GM18868 (cell line): ENCODE measurements at regions not wholly inside any gene's neighbourhood (a gene's known extent, or its start where the extent isn't known, plus 50 kb on each side); places are given as distances from the start of the nearest gene placed in this dataset.

Experiments
- ATAC-seq: cut with Tn5 transposase; IDR thresholded peaks from one replicate; pipeline ENCODE4 v1.9.1; 2021; ENCODE audit warnings: mild to moderate bottlenecking, moderate library complexity; ENCODE audit not compliant: unreplicated experiment

GRCh38 chr2:225340923-225341322 lies 58.6 kb upstream of the NYAP2 start:
- ATAC-seq, result no peak

DNA sequence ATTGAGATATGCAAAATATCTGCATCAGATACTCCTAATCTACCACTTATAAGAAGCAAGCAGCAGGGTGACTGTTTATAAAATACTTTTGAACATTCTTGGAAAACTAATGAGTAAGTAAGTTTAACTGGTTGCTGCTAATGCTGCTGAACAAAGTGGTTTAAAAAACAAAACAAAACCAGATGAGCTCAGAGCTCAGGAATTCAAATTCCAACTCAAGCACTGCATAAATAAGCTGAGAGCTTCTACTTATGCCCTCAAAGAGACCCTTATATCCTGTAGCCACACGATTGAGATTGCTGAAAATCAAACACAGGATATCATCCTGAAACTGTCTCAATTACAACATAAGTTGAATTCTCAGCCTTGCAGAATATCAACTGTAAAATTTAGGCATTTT lies 62.3 kb upstream of the NYAP2 start:
- no peak for ATAC-seq

- ATAC-seq, result no peak
Measured at GRCh38 chr2:225334514-225334913, 65.0 kb upstream of the NYAP2 start.

DNA sequence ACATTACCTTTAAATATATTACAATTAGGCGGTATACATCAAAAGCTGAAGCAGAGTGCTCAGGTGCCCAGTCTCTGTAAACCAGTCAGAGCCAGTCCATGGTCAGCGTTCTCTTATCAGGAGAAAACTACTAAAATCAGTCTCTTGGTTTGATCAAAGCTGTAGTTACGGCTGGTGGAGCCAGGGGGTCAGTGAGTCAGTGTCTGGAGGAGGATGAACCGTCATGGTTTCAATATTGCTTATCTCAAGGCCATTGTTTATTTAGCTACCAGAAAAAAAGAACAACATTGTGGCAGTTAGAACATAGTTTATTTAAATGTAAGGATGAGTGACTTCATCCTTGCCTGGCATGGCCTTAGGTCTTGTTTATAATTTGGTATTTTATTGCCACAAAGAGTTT lies 71.3 kb upstream of the NYAP2 start:
- ATAC-seq, result peak; percentile 75

GRCh38 chr2:225326969-225327368 lies 72.5 kb upstream of the NYAP2 start:
- ATAC-seq, result no peak

GRCh38 chr2:225319872-225320271 lies 79.6 kb upstream of the NYAP2 start:
- ATAC-seq, result no peak

DNA sequence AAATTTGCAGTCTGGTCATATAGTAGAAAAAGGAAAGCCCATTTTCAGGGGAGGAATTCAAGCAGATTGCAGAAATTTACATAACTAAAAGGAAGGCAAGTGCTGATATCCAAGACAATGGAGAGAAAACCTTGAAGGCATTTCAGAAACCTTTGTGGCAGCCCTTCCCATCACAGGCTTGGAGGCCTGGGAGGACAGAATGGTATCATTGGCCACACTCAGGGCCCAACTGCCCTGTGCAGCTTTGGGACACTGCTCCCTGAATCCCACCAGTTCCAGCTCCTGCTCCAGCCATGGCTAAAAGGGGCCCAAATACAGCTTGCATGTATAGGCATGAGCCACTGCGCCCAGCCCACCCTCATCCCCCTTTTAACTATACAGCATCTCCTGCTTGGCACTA lies 81.1 kb upstream of the NYAP2 start:
- ATAC-seq, result no peak

DNA sequence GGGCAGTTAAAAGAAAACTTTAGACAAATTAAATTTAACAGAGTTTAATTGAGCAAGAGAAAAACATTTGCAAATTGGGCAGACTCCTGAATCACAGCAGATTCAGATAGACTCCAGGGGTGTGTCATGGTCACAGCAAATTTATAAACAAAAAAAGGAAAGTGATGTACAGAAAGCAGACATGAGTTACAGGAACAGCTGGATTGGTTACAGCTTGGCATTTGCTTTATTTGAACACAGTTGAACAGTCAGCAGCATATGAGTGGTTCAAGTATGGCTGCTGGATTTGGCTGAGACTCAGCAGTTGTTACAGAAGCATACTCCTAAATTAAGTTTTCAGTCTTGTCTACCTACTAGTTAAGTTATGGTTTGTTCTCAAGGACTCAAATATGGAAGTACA lies 82.3 kb upstream of the NYAP2 start:
- ATAC-seq, result no peak

GRCh38 chr2:225310745-225311144 lies 88.8 kb upstream of the NYAP2 start:
- ATAC-seq, result no peak

GRCh38 chr2:225309516-225309915 lies 90.0 kb upstream of the NYAP2 start:
- ATAC-seq, result no peak

DNA sequence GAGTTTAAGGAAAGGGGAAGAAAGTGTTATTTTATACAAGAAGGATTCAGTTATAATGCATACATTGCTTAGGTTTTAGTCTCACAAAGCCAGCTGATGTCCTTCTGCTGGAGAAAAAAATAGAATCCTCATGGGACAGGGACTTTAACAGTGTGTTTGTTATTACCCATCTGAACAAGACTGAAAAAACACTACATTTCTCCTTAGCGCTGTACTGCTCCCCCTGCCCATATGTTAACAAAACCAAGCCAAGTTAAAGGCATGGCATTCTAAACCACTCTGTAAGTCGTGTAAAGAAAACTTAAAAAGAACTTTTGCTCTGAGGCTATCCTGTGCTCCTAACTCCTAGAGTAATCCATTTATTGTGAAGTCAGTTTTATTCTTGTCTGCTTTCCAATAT lies 102.6 kb upstream of the NYAP2 start:
- no peak for ATAC-seq

GRCh38 chr2:225295102-225295501 lies 104.4 kb upstream of the NYAP2 start:
- ATAC-seq, result no peak

DNA sequence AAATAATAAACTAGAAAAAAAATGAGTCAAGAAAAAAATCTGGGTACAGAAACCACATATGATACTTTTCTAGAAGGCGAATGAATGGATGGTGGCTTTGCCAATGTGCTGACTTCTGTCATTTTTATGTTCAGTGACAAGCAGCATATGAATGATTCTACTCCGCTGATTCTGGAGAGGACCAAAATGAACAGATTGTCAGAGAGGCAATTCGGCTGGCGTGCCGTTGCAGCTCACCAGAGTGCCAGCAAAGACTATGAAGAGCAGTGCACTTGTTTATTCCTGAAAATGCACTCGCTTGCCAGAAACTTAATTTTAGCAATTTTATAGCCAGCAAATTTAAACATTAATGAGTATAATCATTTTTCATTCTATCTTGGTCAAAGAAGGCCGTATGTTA lies 105.9 kb upstream of the NYAP2 start:
- no peak for ATAC-seq

GRCh38 chr2:225290757-225291400 lies 108.6 kb upstream of the NYAP2 start:
- no peak for ATAC-seq

GRCh38 chr2:225289659-225290058 lies 109.9 kb upstream of the NYAP2 start:
- ATAC-seq, result no peak

- no peak for ATAC-seq
Measured at GRCh38 chr2:225288986-225289385, 110.5 kb upstream of the NYAP2 start.

DNA sequence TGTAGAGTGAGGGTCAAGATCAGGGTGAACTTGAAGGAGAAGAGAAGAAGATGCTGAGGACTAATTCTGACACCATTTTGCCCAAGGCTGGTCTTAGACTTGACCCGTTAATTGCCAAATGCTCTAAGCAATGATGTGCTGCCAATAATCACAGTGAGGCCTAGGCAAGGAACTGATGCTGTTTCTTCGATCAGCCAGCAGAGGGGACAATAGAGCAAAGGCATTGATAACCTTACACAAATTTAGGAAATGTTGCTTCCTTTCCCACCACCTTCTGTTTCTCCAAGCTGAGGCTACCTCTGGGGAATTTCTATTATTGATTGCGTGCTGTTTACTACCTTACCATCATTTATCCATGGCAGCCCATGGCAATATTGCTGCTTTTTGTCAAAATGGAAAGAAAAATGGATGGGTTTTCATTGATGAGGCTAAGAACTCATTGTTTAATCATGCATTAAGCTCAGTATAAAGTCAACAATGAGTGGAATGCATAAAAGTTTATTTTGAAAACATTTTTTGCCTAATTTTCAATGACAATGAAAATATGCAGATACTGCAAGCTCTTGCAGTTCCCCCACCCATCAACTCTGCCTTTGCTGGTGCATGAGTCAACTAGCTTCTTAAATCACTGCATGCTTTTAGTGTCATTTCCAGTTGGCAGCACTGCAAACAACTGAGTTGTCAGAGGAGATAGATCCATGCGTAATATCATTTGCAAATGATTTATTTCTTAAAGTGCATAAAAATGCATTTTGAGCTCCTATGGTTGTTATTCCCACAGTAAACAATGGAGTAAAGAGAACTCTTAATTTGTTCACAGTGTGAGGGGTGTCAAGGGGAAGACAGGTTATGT lies 116.4 kb upstream of the NYAP2 start:
- ATAC-seq, result peak; percentile 91

GRCh38 chr2:225276207-225276606 lies 123.3 kb upstream of the NYAP2 start:
- peak; percentile 79 for ATAC-seq

DNA sequence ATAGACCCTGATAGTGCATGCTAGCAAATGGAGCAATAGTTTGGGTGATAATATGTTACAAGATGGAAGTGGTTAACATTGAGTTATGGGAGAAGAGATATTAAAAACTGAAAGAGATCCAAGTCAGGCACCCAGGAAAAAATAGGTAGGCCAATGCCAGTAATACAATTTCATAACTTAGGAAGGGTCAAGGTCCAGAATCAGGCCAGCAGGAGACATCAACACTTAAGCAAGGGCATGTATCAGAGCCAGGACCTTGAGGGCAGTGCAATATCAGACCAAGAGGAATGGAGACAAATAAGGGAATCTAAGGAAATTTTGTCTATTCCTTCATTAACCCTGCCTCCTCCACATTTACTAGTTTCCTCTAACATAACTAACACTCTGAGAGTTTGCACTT lies 124.1 kb upstream of the NYAP2 start:
- ATAC-seq, result no peak

DNA sequence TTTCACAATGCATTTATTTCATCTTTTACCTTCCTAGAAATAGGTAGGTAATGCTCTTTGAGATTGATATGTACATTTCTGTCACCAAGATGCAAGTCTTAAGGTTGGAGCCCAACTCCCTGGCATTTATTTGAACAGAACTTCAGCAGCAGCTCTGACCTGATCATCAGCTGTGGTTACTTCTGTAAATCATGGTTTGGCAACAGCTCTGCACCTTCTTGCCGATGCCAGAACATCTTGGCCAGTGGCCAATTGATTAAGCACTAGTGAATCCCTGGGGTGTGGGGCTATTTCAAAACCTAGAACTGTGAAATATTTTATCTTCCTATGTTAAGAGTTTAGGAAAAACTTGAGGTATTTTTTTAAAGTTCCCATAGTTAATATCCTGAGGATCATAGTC lies 124.8 kb upstream of the NYAP2 start:
- ATAC-seq, result peak; percentile 34

DNA sequence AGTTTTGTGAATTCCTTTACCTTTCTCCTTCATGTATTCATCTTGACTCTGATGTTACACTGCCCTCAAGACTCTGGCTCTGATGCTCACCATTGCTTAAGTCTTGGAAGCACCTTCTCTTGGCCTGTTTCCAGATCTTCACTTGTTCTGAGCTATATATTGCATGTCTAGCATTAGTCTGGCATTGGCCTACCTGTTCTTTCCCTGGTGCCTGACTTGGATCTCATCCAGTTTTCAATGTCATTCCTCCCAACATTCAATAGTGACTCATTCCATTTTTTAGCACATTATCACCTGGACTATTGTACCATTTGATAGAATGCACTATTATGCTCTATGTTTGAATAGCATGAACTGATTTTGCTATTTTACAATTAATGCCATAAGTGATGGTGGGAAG lies 127.3 kb upstream of the NYAP2 start:
- ATAC-seq, result no peak

DNA sequence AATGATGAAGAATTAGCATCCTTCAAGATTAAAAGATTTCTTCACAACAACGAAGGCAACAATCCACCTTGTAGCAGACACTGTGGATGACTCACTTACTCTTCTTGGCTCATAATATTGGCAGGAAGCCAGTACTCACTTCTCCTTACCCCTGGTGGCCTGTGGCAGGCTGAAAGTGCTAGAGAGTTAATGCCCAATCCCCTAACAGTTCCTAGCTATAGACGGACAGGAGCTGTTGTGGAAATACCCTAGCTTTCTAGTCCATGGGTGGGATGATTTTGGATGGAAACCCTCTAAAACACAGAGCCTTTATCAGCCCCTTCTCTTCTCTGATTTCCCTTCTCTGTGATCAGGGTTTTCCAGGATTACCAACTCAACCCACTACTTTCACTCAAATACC lies 128.6 kb upstream of the NYAP2 start:
- peak; percentile 98 for ATAC-seq

GRCh38 chr2:225270053-225270452 lies 129.5 kb upstream of the NYAP2 start:
- ATAC-seq, result peak; percentile 19
